ENCODE measurements at regions not wholly inside any gene's neighbourhood (a gene's known extent, or its start where the extent isn't known, plus 50 kb on each side); places are given as distances from the start of the nearest gene placed in this dataset.
A peak's percentile ranks its signal among the peaks of the same experiment; 100 is the strongest.
"Not testable (repeated sequence)": the region's sequence is repeated elsewhere in the genome, so short reads cannot be mapped to it uniquely, and the experiment has no call there.

DNA sequence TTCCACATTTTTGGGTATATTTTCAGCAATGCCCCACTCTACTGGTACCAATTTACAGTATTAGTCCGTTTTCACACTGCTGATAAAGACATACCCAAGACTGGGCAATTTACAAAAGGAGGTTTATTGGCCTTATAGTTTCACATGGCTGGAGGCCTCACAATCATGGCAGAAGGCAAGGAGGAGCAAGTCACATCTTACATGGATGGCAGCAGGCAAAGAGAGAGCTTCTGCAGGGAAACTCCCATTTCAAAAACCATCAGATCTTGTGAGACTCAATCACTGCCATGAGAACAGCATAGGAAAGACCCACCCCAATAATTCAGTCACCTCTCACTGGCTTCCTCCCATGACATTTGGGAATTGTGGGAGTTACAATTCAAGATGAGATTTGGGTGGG, 722.9 kb downstream of the NTRK3 start:
- DNase-seq (ENCODE audit: low spot score): not testable (repeated sequence)

DNA sequence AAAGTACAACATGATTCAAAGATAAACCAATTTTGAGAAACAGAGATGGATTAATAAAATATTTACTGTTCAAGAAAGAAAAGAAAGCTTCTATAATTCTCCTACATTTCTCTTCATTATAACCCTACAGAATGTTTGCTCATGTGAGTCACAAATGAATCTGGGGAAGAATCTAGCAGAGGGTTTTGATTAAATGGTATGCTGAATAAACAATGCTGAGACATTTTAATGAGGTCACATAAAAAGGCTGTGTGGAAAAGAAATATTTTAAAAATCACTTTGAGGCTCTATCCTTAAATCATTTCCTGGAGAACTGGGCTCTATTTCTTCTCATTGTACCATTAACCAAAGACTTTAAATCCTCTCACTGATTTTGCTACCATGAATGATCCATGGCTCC, 727.7 kb downstream of the NTRK3 start:
- no peak for DNase-seq (ENCODE audit: low spot score)

DNA sequence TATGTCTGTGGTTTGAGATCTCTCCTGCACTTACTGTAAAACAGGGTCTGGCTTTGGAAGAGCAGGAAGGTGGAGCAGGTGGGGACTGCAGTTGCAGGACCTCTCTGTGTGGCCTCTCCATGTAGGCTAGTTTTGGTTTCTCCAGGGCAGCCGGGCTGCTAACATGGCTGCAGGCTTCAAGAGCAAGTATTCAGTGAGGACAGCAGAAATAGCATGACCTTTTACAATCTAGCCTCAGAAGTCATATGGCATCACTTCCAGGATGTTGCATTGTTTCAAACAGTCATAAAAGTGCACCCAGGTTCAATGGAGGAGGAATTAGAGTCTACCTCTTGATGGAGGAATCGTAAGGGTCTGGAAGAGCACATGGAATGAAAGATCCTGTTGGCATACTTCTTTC, 728.7 kb downstream of the NTRK3 start:
- no peak for DNase-seq (ENCODE audit: low spot score)

DNA sequence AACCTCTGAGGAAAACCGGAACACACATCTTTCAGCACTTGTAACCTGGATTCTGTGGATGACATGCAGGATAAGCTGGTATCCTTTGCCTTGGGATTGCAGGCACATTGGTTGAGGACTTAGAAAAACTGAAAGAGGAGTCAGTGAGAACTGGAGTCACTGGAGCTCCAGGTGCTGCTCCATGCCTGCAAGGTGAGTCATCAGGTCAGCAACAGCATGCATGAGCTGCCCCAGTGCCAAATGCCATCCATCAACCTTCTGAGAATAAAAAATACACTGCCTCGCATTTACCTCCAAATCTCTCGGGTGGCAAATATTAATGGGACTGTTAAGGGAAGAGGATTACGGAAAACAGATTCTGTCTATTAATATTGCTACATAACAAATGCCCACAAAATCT, 729.1 kb downstream of the NTRK3 start:
- no peak for DNase-seq (ENCODE audit: low spot score)

DNA sequence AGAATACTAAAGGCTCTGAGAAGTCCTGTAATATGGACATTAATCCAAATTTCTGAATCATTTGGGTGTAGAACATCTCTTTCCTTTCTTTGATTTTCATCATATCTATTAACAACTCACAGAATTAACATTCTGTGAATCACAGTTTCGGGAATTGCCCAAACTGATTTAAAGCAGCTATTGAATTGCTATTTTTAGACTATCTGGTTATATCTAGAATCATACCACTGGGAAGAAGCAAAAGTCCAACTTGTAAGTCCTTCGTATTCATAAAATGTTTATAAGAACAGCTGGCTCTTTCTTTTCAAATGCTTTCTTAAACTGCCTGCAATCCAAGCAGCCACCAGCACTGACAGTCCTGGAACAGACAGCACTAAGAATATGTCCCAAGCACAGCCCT, 733.0 kb downstream of the NTRK3 start:
- no peak for DNase-seq (ENCODE audit: low spot score)

DNA sequence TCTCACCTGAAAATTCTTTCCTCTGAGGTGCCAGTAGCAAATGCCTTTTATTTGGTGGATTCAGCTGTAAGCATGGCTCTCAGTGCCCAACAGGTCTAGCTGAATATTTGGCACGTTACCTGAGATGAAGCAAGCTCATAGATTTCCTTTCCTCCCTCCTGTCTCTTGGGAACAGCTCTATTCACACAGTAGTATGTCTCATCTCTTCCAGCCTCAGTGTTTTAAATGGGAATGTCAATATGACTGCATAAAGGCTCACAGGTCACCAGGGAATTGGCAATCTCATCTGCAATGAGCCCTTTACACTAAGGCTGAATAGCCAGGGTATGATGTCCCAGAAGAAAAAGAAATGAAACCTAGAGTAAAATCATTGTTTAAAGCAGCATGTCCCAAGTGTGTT, 733.5 kb downstream of the NTRK3 start:
- no peak for DNase-seq (ENCODE audit: low spot score)

DNA sequence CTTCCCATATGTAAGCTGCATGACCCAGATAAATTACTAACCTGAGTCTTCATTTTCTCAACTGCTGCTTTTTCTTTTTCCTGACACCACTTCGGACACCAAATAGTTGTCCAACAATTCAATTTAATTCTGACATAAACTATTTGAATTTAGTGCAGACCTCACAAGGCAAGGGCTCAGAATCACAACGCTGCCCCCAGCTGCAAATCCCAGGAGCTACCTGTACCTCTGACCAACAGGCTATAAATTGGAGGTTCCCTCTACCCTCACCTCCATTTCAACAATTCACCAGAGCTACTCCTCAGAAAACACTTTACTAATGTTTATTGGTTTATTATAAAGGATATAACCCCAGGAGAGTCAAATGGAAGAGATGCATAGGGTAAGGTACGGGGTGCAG, 737.6 kb downstream of the NTRK3 start:
- no peak for DNase-seq (ENCODE audit: low spot score)

DNA sequence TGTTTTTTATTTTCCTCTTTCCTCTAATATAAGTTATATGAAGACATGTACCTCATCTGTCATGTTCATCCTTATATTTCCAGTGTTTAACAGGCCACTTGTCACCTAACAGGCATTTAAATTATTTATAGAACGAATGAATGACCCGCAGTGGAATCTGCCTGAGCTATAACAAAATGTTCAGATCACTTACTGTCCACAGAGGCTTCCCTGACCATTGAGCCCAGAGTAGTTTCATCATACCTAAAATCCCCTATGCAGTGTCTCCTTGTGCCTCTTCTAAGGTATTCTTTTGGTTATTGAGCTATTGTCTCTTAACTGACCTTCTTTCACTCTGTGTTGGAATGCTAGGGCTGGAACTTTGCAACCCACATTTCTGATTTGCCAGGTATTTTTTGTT, 748.5 kb downstream of the NTRK3 start:
- DNase-seq (ENCODE audit: low spot score): no peak

DNA sequence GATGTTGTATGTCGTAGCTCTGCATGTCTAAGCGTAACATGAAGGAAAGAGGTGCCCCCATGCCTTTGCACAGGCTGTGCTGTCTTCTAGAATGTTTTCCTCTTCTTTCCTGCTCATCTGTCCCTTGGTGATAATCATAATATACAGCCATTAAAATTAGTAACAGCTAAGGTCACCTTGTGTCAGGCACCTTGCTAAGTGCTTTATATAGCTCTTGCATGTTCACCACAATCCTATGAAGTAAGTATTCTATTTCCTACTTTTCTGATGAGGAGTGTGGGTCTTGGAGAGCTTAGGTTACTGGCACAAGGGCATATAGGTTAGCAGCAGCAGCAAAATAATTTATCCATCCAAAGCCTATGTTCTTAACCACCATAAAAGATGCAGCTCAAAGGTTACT, 754.4 kb downstream of the NTRK3 start:
- no peak for DNase-seq (ENCODE audit: low spot score)

DNA sequence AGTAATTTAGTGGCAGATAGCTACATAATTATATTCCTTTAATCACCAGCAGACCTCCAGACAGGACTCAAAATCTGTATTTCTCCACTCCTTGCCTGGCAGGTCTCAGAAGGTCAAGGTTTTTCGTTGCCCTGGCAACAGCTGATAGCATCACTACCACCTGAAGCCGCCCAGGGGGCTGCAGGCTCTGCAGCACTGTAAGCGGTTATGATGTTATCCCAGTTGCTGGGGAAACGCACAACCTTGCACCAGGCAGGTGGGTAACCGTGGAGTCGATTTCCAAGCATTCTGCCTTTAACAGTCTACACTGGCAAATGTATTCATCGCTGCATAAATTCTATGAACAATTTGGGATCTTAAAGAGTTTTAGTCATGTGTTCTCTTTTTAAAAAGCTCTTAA, 756.3 kb downstream of the NTRK3 start:
- DNase-seq (ENCODE audit: low spot score): no peak

DNA sequence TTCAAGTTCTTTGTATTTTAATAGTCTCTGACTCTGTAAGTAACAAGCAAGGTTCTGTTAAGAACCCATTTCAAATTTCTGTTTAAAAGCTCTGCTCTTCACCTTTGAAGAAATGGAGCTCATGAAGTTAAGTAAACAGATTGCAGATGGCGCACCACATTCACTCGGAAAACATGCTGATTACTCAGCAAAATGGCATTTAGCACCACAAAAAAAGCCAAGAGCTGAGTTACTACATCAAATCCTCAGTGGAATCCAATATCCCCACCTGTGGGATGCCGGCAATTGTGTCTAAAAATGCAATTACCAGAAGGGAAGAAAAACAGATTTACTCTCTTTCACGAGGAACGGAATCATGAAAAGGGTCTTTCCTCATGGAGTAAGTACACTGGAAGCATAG, 758.0 kb downstream of the NTRK3 start:
- DNase-seq (ENCODE audit: low spot score): no peak

DNA sequence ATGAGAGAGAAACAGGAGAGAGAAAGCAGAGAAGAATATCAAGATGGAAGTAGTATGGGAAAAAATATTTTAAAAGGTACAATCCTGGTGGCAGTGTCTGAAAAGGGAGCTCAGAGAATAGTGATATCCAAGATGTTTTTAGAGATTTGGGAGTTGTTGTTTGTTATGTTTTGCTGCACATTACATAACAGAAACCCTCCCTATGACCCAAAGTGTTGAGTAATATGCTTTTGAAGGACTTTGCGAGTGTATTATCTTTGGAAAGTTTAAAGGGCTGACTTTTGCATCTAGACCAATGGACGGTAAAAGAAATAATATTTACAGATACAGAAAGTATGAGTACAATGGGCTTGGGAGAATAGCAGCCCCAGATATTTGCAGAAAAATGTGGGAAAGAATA, 759.7 kb downstream of the NTRK3 start:
- no peak for DNase-seq (ENCODE audit: low spot score)

DNA sequence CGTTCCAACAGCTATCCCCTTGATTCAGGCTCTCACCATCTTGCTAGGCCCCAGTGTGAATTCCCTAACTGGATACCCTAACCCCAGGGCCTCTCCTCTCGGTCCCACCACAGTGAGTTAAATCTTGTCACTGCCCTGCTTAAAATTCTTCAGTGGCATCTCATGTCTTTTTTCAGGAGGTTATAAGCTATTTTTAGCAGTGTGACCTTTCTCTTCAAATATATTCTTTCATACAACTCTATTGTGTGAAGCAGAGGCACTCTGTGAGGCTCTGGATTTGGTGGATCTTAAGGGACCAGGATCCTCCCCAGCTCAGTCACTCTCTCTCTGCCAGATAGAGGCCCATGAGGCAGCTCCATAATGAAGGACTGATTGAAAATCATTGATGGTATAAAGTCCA, 760.4 kb downstream of the NTRK3 start:
- DNase-seq (ENCODE audit: low spot score): no peak

DNA sequence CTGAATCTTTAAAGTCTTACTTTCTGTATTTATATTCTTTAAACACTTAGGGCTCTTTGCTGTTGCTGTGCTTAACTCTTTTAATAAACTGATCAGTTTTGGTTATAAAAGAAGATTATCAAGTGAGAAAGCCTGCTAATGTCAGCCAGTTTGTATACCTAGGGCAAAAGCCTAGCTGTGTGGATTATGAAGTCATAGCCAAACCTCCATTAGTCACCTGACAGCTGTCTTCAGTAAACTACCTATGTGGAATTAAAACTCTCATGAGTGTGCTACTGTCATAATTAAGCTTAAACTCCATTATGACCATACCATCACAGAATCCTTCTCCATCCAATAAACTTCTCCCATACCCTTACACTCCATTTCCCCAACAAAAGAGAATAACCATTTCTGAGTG, 762.7 kb downstream of the NTRK3 start:
- DNase-seq (ENCODE audit: low spot score): no peak

DNA sequence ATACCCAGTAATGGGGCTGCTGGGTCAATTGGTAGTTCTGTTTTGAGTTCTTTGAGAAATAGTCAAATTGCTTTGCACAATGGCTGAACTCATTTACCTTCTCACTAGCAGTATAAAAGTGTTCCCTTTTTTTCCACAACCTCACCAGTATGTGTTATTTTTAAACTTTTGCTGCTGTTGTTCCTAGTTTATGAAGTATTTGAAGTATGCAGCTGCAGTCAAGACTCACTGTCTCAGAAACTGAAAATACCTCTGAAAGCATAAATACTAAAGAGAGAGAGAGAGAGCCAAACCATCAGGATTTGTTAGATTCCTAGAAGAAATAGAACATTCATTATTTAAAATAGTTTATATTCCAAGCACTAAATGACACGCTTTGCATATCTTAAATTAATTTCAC, 764.2 kb downstream of the NTRK3 start:
- DNase-seq (ENCODE audit: low spot score): no peak

DNA sequence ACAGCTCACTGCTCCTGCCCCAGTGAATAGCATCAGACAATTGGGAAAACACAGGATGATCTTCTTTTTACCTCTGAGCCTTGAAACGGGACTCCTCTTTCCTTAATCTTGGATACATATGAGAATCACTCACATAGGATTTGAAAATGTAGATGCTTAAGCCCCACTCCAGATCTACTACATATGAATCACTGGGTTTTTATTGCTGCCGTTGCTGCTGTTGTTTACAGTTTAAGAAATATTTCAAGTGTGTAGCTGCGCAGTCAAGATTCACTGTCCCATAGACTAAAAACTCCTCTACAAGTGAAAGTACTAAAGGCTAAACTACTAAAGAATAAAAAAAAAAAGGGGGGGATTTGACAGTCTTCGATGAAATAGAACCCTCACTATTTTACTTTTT, 765.9 kb downstream of the NTRK3 start:
- DNase-seq (ENCODE audit: low spot score): no peak

DNA sequence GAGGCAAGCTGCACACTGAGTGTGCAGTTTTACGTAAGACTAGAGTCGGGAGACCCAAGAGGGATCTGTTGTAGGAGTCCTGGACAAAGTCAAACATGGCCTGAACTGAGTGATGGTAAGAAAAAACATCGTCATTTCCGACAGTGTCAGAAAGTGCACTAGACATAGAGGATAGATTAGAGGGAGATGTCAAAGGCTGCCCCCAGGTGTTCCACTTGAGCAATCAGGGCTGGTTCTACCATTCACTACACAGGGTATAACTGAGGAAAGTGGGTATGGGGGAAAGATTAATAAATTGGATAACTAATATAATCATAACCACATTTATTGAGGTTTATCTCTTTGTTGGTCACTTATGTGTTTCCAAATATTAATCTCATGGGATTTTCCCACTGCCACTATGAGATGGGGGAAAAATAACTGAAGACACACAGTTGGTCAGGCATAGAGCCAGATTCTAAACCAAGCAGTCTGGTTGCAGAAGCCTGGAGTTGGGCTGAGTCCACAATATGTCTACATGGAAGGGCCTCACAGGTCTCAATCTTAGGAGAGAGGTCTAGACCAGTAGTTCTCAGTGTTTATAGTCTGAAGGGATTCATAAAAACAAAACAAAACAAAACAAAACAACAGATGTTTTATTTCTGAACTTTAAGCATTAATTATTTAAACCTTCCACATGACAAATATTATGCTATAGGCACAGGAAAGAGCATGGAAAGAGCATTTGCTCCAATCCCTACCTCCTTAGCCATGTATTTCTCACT, 766.5 kb downstream of the NTRK3 start:
- no peak for DNase-seq (ENCODE audit: low spot score)

DNA sequence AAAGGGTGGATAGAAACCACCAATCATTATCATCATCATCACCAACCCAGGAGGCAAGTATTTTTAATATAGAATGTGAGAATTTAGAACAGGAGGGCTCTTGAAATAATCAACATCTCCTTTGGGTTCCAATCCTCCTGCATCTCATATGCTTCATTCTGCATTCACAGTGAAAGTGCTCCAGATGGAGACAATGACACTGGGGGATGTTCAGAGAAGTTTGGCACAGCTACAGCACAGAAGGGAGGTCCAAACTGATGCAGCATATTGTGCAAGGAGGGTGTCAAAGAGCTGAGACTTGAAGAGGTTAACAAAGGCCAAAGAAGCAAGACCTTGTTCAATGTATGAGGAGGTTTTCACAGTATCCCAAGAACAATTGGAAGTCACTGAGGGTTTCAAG, 767.1 kb downstream of the NTRK3 start:
- DNase-seq (ENCODE audit: low spot score): no peak

DNA sequence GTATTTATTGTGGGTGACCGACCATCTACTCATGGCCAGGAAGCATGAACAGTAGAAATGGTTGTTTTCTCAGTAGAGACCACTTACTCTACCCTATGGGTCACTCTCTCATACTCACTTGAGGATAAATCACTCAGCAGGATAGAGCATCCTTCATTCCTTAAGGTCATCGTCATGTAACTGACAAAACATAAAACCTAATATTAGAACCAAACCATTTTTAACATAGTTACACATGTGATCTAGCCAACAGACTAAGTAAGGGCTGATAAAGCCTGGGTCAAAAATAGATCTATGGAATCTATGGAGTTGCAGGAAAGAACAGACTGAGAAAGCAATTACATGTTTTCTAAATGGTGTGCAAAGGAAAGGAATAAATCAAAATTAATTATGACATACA, 769.1 kb downstream of the NTRK3 start:
- no peak for DNase-seq (ENCODE audit: low spot score)

DNA sequence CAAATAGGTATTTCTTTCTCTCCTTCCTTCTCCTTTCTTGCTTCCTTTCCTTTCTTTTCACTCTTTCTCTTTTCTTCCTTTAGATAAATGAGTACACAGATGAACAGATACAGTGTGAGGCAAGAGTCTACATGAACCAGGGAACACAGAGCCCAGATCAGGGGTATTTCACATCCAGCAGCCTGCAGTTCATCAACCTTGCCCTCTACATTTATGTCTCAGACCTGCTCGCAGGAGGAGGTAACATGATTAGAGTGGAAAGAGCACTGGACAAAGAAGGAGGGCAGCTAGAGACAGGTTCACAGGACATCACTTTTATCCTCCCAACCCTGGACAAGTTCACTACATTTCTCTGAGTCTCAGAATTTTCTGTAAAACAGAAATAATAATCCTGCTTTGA, 773.1 kb downstream of the NTRK3 start:
- DNase-seq (ENCODE audit: low spot score): no peak

DNA sequence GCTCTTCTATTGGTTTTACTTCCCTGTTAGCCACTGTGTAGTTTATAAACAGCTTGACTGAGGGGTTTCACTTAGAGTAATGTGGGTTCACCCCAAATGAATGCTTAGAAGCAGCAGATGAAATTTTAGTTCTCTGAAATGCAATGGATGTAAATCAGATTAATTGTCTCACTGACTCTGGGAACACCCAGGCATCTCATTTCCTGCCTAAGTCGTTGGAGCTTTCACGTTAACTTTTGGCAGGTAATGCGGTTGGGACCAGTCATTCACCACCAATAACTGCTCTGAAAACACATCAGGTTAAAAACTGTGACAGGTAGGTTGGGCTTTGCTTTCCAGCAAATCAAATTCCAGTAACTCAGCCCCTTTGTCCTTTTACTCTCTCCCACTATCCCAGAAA, 775.4 kb downstream of the NTRK3 start:
- no peak for DNase-seq (ENCODE audit: low spot score)

DNA sequence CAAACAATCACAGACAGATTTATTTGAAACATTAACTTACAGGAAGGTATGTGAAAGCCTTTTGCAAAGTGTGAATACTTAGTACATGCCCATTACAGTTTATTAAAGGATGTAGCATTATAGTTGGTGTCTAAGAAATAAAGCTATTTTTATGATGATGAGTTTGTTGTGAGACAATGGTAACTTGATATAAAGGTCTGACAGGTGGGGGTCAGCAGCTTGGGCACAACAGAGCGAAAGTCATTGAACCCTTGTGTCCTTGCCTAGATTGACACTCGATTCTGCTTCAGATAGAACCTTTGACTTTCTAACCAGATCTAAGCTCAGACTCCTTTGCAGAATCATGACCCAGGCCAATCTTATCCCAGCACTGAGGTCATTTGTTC, 777.9 kb downstream of the NTRK3 start:
- no peak for DNase-seq (ENCODE audit: low spot score)

DNA sequence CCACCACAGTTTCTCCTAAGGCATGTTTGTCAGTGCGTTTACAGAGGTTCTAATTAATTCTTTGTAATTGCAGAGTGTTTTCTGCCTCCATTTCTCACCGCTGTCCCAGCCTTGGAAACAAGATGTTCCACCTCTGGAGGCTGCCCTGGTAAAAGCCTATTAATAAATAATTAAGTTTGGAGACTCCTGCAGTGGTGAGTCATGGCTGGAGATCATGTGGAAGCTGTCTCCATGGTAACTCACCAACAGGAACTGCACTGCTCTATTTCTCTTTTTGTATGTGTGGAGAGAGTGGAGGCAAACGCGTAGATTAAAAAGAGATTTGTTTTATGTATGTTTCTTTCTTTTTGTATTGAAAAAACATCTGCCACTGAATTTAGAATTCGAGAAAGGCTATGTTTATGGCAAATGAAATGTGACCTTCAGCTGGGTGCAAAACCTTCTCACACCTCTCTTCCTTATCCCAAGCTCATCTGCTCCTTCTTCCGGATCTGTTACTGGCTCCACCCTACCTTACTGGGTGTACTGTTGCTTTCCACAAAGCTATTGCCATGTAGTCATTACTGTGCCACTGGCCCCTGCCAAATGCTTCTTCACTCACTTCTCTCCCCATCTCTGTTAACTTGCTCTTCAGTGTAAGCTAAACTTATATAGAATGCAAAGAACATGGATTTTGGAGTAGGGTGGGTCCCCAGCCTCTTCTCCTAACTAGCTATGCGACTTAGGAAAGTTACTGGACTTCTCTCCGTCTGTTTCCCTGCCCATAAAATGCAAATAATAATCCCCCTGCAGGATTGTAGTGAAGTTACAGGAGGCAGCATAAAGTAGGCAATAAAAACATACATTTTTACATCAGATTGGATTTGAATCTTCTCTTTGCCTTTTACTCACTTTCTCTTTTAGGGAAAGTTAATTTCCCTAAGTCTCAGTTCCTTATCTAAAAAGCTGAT, 778.5 kb downstream of the NTRK3 start:
- DNase-seq (ENCODE audit: low spot score): peak; percentile 10

DNA sequence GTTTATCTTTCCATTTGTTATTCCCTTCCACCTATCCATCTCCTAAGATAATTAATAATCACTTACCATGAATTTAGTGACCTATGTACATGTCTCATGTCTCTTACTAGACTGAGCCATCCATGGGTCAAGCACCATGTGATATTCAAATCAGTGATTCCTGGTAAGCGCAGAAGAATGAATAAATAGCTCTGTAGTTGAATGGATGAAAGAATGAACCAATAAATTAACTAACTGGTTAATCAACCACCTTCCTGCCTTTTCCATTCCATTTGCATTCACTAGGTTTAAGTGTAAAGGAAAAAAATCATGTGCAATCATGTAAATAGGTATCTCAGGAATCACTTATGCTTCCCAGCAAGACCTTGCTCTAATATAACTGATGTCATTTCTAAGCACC, 779.5 kb downstream of the NTRK3 start:
- DNase-seq (ENCODE audit: low spot score): no peak
